HEK293 (cell line): ENCODE measurements at regions not wholly inside any gene's neighbourhood (a gene's known extent, or its start where the extent isn't known, plus 50 kb on each side); places are given as distances from the start of the nearest gene placed in this dataset.

ENCODE experiments used
- CTCF ChIA-PET: fragments of 350-600 bp; formaldehyde crosslinking; extraction: SDS; loops from one replicate; lab custom pipeline; 2021; ENCODE audit warnings: antibody characterized with exemption; lab: Yijun Ruan, JAX
- POLR2A ChIA-PET: fragments of 300-600 bp; formaldehyde crosslinking; extraction: SDS; loops from one replicate; lab custom pipeline; 2020; ENCODE audit warnings: antibody characterized with exemption, inconsistent platforms; lab: Yijun Ruan, JAX
- H3K27ac ChIP-seq: fragments of 200-500 bp; sonication (Bioruptor generic); 2 replicates; pipeline ENCODE4 v1.5.1; 2014; ENCODE audit warnings: low read depth, low read length, control low read depth, inconsistent platforms; ENCODE audit errors: extremely low read depth
- H3K36me3 ChIP-seq, 2 experiments: fragments of 200-500 bp in 1 of 2; sonication (Bioruptor generic) in 1 of 2; 1 replicate in 1 of 2; 2 replicates in 1 of 2; pipeline ENCODE4 v1.5.1; 2014 to 2017; ENCODE audit warnings: inconsistent platforms in 2 of 2, low read length in 2 of 2; ENCODE audit not compliant: control insufficient read depth in 2 of 2, insufficient read depth in 1 of 2
- H3K4me1 ChIP-seq: fragments of 200-500 bp; sonication (Bioruptor generic); 2 replicates; pipeline ENCODE4 v1.5.1; 2014; ENCODE audit warnings: mild to moderate bottlenecking, low read length, inconsistent platforms; ENCODE audit not compliant: control insufficient read depth, insufficient read depth
- H3K4me3 ChIP-seq: 2 replicates; pipeline ENCODE4 v1.5.1; 2011; ENCODE audit warnings: low read depth, mild to moderate bottlenecking, control low read depth, low read length, moderate library complexity
- H3K9me3 ChIP-seq: fragments of 200-500 bp; sonication (Bioruptor generic); 2 replicates; pipeline ENCODE4 v1.5.1; 2014; ENCODE audit warnings: low read depth, low read length, inconsistent platforms; ENCODE audit not compliant: control insufficient read depth, insufficient read depth
- GFI1B ChIP-seq: fragments of 450-650 bp; formaldehyde crosslinking; IDR thresholded peaks from 2 replicates; pipeline ENCODE4 v1.5.1; 2016; ENCODE audit warnings: missing biosample characterization, missing genetic modification characterization
- KLF8 ChIP-seq: fragments of 450-650 bp; formaldehyde crosslinking; IDR thresholded peaks from 2 replicates; pipeline ENCODE4 v1.5.1; 2016; ENCODE audit warnings: missing biosample characterization, missing genetic modification characterization
- MZF1 ChIP-seq: fragments of 450-650 bp; formaldehyde crosslinking; IDR thresholded peaks from 2 replicates; pipeline ENCODE4 v1.5.1; 2017; ENCODE audit warnings: missing biosample characterization, missing genetic modification characterization, borderline replicate concordance
- PBX3 ChIP-seq: sonication (generic); formaldehyde crosslinking; IDR thresholded peaks from 2 replicates; pipeline ENCODE4 v1.8.1; 2022; ENCODE audit warnings: mild to moderate bottlenecking, moderate library complexity, missing genetic modification reagents
- PRDM1 ChIP-seq: fragments of 450-650 bp; formaldehyde crosslinking; IDR thresholded peaks from 2 replicates; pipeline ENCODE4; 2016; ENCODE audit warnings: missing biosample characterization, missing genetic modification characterization
- RBAK ChIP-seq: fragments of 450-650 bp; formaldehyde crosslinking; IDR thresholded peaks from 2 replicates; pipeline ENCODE4 v1.5.1; 2016; ENCODE audit warnings: missing biosample characterization, missing genetic modification characterization
- WT1 ChIP-seq: fragments of 450-650 bp; formaldehyde crosslinking; IDR thresholded peaks from 2 replicates; pipeline ENCODE4 v1.5.1; 2016; ENCODE audit warnings: missing biosample characterization, missing genetic modification characterization
- ZBTB1 ChIP-seq: fragments of 450-650 bp; formaldehyde crosslinking; IDR thresholded peaks from 2 replicates; pipeline ENCODE4 v1.5.1; 2016; ENCODE audit warnings: missing biosample characterization, missing genetic modification characterization
- ZBTB20 ChIP-seq: fragments of 450-650 bp; formaldehyde crosslinking; IDR thresholded peaks from 2 replicates; pipeline ENCODE4 v1.5.1; 2016; ENCODE audit warnings: missing biosample characterization, missing genetic modification characterization
- ZBTB26 ChIP-seq: fragments of 450-650 bp; formaldehyde crosslinking; optimal IDR thresholded peaks from 2 replicates; pipeline ENCODE3; 2016; ENCODE audit warnings: missing biosample characterization, mild to moderate bottlenecking, missing genetic modification characterization
- ZNF112 ChIP-seq: fragments of 450-650 bp; formaldehyde crosslinking; IDR thresholded peaks from 2 replicates; pipeline ENCODE4 v1.5.0; 2017; ENCODE audit warnings: missing biosample characterization, missing genetic modification characterization
- ZNF175 ChIP-seq: fragments of 450-650 bp; formaldehyde crosslinking; IDR thresholded peaks from 2 replicates; pipeline ENCODE4 v1.5.1; 2016; ENCODE audit warnings: missing biosample characterization, missing genetic modification characterization
- ZNF211 ChIP-seq: fragments of 450-650 bp; formaldehyde crosslinking; IDR thresholded peaks from 2 replicates; pipeline ENCODE4 v1.5.1; 2016; ENCODE audit warnings: low read depth, missing biosample characterization, missing genetic modification characterization
- ZNF23 ChIP-seq: fragments of 450-650 bp; formaldehyde crosslinking; IDR thresholded peaks from 2 replicates; pipeline ENCODE4 v1.5.1; 2016; ENCODE audit warnings: missing biosample characterization, missing genetic modification characterization, borderline replicate concordance
- ZNF26 ChIP-seq: fragments of 450-650 bp; formaldehyde crosslinking; IDR thresholded peaks from 2 replicates; pipeline ENCODE4 v1.5.1; 2016; ENCODE audit warnings: missing biosample characterization, missing genetic modification characterization
- ZNF280D ChIP-seq: fragments of 450-650 bp; formaldehyde crosslinking; IDR thresholded peaks from 2 replicates; pipeline ENCODE4 v1.5.1; 2016; ENCODE audit warnings: missing biosample characterization, missing genetic modification characterization
- ZNF292 ChIP-seq: fragments of 450-650 bp; formaldehyde crosslinking; IDR thresholded peaks from 2 replicates; pipeline ENCODE4 v1.5.1; 2016; ENCODE audit warnings: low read depth, missing biosample characterization, missing genetic modification characterization, borderline replicate concordance
- ZNF366 ChIP-seq: fragments of 450-650 bp; formaldehyde crosslinking; conservative IDR thresholded peaks from 2 replicates; pipeline ENCODE4 v1.5.1; 2016; ENCODE audit warnings: missing biosample characterization, missing genetic modification characterization
- ZNF449 ChIP-seq: fragments of 450-650 bp; formaldehyde crosslinking; IDR thresholded peaks from 2 replicates; pipeline ENCODE4 v1.5.1; 2017; ENCODE audit warnings: missing biosample characterization, mild to moderate bottlenecking, missing genetic modification characterization, moderate library complexity
- ZNF488 ChIP-seq: fragments of 450-650 bp; formaldehyde crosslinking; IDR thresholded peaks from 2 replicates; pipeline ENCODE4 v1.5.1; 2016; ENCODE audit warnings: missing biosample characterization, missing genetic modification characterization
- ZNF670 ChIP-seq: fragments of 450-650 bp; formaldehyde crosslinking; IDR thresholded peaks from 2 replicates; pipeline ENCODE4 v1.5.1; 2016; ENCODE audit warnings: missing biosample characterization, missing genetic modification characterization, low read depth
- ZSCAN4 ChIP-seq: fragments of 450-650 bp; formaldehyde crosslinking; IDR thresholded peaks from 2 replicates; pipeline ENCODE4 v1.5.1; 2017; ENCODE audit warnings: missing biosample characterization, missing genetic modification characterization

GRCh38 chr2:234166531-234166930 is 116.0 kb downstream of the SPP2 start:
- TF ChIP-seq ZNF280D (tag by site-specific recombination) (no peak), ZNF292 (tag by site-specific recombination) (no peak), KLF8 (tag by site-specific recombination) (no peak), GFI1B (tag by site-specific recombination) (no peak), ZNF449 (tag by site-specific recombination) (no peak), ZBTB1 (tag by site-specific recombination) (no peak), RBAK (tag by site-specific recombination) (no peak), WT1 (tag by site-specific recombination) (no peak), ZNF112 (tag by site-specific recombination) (no peak), ZNF26 (tag by site-specific recombination) (no peak), ZBTB26 (tag by site-specific recombination) (no peak), PBX3 (no peak), ZNF670 (tag by site-specific recombination) (no peak), ZNF175 (tag by site-specific recombination) (no peak), ZNF211 (tag by site-specific recombination) (no peak)
- H3K36me3 ChIP-seq = no peaks in the 10 kb centered on the region
- POLR2A ChIA-PET = no interaction called here
- no peaks in the 10 kb centered on the region for H3K9me3 ChIP-seq
- no peak overlapping the region for H3K27ac ChIP-seq
- H3K4me3 ChIP-seq = no peak overlapping the region
- CTCF ChIA-PET = interaction anchor here (1.2 kb wide), 1 partner anchor 238 kb away, joined by 3 read pairs; no protein-coding TSS in a partner anchor
- no peaks in the 10 kb centered on the region for H3K4me1 ChIP-seq

- POLR2A ChIA-PET = no interaction called here
- Histone ChIP-seq H3K36me3 (no peaks in the 10 kb centered on the region), H3K9me3 (no peaks in the 10 kb centered on the region), H3K4me3 (no peak overlapping the region), H3K27ac (no peak overlapping the region), H3K4me1 (no peaks in the 10 kb centered on the region)
- CTCF ChIA-PET = interaction anchor here (0.7 kb wide), 1 partner anchor 95 kb away, joined by 4 read pairs; no protein-coding TSS in a partner anchor
- no peak for TF ChIP-seq PRDM1 (tag by site-specific recombination)
- TF ChIP-seq ZBTB20 (tag by site-specific recombination) = no peak
- TF ChIP-seq ZSCAN4 (tag by site-specific recombination) = no peak
- no peak for TF ChIP-seq ZBTB1 (tag by site-specific recombination)
- TF ChIP-seq ZNF488 = no peak
- TF ChIP-seq ZNF449 (tag by site-specific recombination) = no peak
- no peak for TF ChIP-seq ZNF366 (tag by site-specific recombination)
- no peak for TF ChIP-seq ZNF23 (tag by site-specific recombination)
- TF ChIP-seq MZF1 (tag by site-specific recombination) = no peak
Observed at GRCh38 chr2:234165421-234165820, 114.9 kb downstream of the SPP2 start.
